MV-4-11 (cell line): ENCODE measurements at regions not wholly inside any gene's neighbourhood (a gene's known extent, or its start where the extent isn't known, plus 50 kb on each side); places are given as distances from the start of the nearest gene placed in this dataset.
"Not testable (repeated sequence)": the region's sequence is repeated elsewhere in the genome, so short reads cannot be mapped to it uniquely, and the experiment has no call there.

Source experiments
- DNase-seq: peaks from one replicate; lab custom pipeline; 2025; lab: John Stamatoyannopoulos, UW

DNA sequence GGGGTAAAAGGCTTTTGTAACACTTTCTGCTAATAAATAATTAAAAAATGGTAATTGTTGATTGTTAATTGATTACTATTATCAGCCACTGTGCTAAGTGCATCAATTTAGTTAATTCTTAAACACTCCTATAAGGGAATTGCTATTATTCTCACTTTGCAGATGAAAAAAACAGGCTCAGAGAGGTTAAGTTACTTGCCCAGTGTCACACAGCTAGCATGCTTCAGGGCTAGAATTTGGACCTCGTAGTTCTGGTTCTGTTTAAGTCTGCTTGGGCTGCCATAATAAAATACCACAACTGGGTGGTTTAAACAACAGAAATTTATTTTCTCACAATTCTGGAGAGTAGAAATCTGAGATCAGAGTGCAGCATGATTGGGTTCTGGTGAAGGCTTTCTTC lies 164.8 kb upstream of the TBX18 start:
- no peak for DNase-seq

DNA sequence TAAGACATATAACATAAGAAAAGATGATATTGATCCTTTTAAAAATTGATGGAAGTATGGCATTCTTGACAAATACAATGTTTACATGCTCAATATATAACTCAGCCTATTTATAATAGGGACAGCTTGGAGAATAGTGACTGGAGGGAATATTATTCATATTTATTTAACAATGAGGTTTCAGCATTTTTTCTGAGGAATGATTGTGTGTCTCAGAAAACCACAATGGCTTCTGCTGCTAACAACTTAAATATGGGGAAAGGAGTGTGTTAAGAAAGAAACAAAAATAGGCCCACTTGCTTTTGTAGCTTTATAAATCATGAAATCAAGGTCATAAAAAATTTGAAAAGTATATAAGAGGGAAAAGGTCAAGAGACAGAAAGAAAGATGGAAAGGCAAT lies 163.2 kb upstream of the TBX18 start:
- no peak for DNase-seq

DNA sequence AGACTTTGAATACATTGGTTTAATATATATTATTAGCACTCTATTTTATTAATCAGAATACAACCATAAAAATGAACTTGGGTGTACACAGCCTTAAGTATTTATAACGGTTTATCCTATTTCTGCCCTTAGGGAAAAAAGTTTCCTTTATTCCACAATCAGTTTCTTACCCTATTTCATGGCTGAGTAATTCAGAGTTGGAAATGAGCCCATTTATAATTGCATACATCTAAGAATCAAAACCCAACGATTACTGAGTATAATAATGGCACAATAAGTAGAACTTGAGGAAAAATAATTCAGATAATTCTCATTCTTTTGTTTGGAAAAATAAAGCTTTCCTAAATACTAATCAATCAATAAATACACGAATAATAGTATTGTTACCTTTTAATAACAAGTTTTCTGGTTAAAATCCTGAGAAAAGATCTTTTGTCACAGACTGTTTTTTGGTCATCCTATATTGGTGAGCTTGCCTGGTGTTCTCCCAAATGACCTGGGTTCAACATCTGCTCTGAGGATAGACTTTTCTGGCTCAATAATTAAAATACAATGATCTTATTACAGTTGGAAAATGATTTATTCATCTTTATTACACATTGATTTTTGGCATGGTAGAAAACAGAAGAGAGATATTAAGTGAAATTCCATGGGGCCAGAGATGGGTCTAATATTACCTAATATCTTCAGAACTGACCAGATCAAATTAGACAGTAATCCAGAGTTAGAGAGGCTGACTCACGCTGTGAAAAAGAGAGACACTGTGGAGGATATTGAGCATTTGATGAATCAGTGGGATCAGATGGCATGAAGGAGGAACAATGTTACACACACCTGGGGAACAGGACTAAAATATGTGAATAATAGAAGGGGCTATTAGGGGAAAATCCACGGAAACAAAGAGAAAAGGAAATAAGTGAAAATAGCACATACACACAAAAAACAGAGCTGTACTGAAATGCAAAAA lies 162.1 kb upstream of the TBX18 start:
- DNase-seq: no peak

DNA sequence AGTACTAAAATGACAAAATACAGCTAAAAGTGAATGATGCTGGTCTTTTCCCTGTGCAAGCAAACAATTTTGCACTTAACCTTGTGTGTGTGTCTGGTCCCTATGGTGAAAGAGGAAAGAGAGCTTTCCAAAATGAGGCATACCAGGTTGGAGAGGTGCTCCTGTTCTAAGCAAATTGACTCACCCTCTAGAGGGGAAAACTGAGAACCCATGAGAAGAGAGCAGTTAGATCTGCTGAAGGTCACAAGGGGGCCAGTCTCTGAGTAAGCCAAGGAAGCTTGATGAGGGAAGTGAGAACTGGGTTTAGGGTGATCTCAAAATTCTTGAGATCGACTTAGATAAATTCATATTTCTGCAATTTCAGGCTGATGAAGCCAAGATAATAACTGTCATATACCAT lies 157.5 kb upstream of the TBX18 start:
- no peak for DNase-seq

DNA sequence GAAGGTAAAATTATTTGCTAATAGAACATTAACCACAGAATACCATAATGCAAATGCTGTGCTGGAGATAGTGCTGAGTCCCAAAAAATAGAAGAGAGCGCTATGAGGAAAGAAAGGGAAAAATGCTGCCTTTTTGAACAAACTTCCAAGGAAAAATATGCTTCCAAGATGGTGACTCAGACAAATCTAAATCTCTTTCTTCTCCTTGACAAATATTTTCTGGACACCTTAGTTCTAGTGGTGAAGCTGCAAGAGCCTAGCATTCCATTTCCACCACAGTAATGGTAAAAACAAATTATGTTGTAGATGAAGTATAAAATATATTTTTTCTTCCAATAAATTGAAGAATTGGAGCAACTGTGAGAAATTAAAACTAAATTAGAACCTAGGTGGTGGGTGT lies 155.6 kb upstream of the TBX18 start:
- no peak for DNase-seq

DNA sequence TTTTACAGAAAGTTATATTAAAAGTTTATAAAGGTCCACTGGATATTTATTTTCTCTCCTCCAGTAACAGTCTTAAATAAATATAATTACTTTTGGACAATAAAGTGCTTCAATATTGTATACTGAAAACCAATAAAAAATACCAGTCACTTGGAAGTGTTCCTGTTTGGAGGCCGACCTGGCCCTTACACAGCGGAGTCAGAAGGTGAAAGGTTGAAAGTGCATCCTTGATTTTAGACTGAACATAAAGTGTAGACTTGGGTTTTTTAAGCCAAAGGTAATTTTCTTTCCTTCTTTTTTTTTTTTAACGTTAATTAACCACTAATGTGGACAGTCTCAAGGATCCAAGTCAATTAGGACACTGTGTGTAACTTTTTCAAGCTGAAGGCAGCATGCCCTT lies 152.3 kb upstream of the TBX18 start:
- no peak for DNase-seq

DNA sequence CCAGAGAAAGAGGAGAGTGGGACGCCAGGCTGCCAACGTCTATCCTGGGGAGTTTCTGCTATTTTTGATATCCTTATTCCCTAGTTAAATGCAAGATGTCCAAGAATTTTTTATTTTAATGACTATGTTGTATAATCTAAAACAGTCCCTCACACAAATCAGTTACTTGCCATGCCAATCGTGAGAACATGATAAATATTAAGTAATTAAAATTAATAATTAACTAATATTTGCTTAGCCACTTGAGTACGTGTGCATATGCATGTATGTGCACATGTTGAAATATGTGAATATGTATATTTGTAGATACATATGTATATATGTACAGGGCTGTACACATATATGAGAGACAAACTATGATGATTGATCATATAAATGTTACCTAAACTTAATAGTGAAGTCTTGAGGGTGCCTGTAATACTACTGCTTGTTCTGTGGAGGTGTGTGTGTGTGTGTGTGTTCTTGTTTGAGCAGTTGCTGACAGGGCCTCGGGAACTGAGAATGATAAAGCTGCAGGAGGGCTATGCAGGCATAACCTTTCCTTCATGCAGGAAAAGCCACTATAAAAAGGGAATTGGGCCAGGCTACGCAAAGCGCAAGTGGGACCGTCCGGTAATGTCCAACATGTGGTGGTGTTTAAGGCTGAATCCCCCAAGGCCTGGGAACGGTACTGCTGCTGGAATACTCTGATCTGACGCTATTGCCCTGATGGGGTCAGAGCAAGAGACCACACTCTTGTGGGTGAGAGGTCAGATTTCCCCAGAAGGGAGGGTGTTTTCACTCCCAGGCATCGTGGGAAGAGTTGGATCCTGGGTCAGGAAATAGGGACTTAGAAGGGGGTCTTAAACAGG lies 148.3 kb upstream of the TBX18 start:
- no peak for DNase-seq

DNA sequence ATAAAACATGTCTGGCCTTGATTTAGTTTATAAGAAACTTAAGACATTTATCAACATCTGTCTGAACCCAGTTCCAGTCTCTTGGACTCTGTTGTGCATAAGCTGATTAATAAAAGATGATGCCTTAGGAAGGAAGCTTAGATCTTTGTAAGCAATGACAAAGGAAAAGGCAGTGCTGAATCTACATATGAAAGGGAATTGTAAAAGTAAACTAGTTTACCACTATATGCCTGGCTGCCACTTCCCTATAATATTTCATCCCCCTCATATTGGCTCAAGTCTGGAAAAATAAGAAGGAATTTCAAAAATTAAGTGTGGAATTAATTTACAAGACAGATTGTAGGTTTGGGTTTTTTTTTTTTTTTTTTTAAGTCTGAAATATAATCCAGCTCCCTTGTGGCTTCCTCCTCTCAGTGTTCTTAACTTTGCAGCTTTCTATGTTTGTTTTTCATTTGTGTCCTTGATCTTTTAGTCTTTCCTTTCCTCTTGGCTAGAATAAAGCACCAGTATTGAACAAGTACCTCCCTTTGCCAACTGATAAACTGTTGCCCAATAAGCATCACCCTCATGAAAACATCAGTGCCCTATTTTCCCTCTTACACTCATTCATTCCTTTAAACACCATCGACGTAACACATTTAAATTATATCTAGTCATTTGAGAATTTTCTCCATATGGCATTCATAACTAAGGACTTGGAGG lies 146.7 kb upstream of the TBX18 start:
- no peak for DNase-seq

DNA sequence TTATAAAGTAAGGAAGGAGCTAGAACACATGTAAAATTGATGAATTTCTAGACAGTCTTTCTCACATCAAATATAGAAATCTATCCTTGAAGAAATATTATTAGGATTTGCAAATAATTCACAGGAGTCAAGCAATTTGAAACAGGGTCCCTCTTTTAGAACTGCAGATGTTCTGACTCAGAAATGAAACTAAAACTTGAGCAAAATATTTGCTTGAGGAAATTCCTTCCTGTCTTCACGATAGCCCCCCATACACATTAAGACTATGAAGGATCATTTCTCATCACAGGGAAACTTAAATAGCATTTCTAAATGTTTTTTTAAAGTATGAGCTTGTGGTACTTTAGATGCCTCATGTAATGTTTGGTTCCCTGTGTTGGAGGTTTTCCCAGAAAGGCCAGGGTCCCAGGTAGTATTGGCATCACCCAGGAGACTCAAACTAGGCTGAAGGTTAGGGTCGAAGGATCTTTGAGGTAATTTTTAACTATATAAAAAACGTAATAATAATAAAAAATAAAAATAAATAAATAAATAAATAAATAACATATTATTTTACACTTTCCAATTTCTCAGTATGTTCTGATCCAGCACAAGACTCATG lies 144.0 kb upstream of the TBX18 start:
- DNase-seq: no peak

DNA sequence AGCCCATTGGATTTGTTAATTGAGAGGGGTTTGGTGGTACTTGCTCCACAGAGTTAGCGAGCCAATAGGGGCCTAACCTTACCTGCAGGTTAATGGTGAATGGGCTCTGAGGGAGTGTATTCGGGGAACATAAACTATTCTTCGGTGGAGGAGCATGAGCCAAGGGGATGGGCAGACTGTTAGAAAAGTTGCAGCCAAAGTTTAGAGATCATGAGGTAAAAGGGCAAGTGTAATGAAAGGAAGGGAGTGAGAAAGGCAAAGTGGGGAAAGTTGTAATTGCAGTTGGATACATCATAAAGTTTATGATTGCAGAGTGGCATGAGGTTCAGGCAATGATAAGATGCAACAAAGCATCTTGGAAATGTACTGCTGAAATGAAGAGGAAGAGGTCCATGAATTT lies 142.1 kb upstream of the TBX18 start:
- DNase-seq: no peak

DNA sequence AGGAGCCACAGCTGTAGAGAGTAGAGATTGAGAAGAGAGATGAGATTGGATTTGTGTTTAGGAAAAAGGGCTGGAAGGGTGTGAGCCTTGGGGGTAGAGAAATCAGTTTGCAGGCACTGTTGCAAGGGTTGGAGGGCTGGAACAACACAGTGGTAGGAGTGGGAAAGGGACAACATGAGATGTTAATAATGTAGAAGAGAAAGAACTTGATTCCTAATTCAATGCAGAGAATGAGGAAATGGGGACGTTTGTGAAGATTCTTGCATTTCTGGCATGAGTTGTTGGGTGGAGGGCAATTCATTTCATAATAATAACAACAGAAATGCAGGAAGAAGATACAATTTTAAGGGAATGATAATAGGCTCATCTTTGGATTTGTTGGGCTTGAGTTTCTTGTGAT lies 141.4 kb upstream of the TBX18 start:
- DNase-seq: no peak

DNA sequence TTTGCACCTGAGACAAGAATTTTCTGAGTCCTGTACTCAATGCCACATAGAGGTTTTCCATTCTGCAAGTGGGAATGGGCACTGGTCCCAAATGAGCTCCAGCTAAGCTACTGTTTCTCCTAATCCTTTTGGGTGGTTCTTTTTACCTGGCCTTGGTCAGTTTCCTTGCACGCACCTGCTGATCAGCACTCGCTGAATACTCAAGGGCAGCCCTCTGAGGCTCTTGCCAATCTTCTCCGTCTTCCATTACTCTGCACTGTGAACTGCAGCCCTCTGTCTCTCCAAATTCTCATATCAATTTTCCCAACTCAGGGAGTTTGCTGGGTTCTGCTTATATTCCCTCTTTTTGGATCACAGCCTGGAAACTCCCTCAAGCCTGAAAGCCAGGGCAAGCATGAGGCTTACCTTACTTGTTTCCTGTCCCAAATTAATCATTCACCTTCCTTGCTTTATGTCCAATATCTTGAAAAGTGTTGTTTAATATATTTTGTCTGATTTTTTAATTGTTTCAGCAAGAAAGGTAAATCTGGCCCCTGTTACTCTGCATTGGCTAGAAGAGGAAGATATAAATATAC lies 138.0 kb upstream of the TBX18 start:
- no peak for DNase-seq

DNA sequence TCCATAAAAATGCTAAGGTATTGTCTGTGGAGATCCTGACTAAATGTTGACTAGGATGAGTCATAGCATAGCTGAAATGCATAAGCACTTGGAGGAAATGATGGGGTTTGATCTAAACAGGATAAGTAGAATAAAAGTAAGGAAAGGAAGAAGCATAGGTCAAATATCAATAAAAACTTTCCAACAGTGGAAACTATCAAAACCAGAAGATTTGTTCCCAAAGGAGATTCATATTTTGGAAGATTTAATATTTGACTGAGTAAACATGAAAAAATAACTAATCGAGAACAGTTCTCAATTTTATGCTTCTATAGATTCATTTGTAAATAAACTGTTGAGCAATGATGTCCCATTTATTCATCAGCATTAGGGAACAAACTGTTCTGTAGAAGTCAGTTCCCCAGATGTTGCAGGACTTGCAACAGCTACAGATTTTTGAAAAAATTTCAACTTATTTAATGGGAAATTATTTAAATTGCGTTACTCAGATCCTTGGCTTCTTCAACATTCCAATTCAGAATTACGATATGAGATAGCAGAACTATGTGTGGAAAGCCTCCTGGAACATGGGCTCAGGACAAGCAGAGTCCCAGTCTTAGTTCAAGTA lies 133.7 kb upstream of the TBX18 start:
- no peak for DNase-seq

DNA sequence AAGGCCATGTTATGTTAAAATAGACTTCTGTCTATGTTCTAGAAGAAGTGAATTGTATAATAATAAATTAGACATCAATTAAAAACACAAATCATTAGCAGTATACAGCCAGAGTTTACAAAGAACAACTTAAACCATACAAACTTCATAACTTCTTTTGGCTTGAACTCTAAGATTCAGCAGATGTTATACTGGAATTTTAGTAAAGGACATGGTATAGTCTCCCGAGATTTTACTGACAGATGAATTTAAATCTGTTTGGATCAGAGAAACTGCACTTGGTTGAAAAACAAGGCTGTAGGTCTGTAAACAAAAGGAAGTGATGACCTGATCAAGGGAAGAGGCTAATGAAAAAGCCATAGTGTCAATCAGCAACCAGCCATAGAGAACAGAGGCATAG lies 132.6 kb upstream of the TBX18 start:
- no peak for DNase-seq

DNA sequence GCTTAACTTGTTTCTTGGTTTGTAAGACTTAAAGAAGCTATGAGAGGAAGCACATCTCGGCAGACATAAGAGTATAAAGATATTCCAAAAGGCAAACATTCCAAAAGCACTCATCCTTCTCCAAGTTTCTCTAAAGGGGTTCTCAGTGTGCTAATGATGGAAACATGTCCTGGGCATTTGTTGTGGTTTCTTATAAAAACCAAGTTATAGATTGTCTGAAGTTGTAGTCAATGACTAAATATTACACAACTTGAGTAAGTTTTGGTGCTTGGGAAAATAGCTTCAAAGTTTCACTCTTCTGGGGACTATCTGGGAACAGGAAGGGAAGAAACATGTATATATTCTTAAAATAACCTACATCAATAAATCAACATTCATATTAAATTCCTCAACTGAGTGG lies 128.3 kb upstream of the TBX18 start:
- no peak for DNase-seq

DNA sequence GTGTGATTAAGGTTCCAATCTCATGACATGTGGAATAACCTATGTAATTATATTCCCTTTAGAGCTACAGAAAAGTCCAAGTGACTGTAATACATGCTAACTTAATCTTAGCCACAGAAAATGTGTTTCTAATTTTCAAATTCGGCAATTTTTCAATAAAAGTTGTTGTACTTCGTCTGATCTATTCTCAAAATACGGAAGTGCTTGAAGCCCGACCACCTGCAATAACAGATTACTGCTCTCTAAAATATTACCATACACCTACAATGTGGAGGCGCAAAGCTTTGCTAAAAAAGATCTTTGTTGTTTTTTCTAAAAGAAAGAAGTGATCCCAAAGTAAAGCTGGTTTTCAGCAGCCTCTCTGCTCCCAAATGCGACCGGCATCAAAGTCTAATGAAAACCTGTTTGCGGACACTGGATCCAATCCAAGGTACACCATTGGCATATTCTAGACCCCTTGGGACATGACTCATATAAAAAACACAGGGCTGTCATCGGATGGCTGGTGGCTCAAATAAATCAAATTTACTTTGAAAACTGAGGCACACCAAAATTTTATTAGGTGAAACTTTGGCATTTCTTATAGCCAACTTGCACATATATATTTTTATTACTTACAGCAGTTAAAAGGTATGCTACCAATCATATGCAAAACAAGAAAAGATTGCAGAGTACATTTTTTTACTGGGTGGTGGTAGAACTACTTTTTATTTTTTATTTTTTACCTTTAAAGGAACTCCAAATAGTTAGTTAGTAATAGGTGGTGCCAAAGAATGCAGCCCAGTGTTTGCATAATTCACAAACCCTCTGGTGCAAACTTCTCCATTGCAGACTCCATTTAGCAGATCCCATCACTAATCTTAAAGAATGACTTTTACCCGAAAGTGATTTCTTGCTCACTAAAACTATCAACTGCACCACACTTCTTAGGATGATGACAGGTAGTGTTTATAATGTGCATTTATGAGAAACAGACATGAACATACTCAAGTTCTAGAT lies 118.7 kb upstream of the TBX18 start:
- no peak for DNase-seq

DNA sequence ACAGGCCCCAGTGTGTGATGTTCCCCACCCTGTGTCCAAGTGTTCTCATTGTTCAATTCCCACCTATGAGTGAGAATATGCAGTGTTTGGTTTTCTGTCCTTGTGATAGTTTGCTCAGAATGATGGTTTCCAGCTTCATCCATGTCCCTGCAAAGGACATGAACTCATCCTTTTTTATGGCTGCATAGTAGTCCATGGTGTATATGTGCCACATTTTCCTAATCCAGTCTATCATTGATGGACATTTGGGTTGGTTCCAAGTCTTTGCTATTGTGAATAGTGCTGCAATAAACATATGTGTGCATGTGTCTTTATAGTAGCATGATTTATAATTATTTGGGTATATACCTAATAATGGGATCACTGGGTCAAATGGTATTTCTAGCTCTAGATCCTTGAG lies 115.0 kb upstream of the TBX18 start:
- not testable (repeated sequence) for DNase-seq

DNA sequence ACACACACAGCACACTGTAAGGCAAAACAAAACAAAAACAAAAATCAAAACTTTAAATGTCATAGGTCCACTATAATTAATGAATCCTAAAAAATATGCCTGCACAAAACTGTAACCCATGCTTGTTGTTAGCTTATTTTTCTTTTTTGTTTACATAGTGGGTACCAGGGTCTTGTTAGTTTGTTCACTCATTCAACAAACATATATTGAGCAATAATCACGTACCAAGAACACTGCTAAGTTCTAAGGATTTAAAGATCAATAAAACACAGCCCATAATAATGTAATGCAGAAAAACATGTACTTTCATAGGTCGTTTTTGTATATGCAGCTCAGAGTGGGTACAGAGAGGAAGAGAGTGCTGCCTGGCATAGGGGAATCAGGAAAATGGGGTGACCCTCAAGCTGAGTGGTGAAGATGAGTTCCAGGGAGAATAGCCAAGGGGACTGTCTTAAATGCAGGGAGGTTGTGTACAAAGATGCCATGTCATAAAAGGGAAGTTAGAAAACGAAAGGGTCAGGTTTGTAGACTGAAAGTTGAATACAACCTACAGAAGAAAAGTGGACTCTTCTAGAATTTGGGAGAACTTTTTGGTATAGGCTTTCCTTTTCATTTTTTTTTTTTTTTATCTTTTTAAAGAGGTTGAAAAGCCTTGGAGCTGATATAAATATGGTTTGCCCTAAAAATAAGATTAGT lies 113.3 kb upstream of the TBX18 start:
- DNase-seq: no peak

DNA sequence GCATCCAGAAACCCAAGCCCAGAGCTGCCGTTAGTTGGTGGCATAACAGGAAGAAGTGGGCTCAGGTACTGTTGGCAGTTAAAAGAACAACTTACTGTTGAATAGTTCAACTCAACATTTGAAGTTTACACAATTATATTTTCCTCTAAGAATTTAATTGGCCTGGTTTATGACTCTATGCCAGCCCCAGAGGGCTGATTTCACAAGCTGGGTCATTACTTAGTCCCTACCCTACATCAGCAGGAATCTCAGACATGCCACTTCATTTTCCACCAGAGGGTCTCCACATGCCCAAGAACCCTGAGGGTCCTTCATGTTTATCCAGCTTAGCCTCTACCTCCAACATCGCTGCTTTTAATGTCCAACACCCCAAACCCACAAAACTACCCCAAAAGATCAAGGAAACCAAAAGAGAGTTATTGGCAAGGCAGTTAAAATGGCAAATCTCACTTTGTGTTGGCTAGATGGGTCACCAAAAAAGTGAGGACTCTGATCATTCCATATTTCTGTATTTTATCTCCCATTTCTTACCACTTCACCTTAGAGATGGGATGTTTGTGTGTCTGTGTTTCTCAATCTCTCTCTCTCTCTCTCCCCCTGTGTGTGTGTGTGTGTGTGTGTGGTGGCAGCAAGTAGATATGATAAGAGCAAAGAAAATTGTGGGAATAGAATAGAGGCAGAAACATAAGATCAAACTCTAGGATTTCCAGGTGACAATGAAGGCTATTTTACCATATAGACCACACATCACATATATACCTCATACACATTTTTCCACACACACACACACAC lies 112.5 kb upstream of the TBX18 start:
- DNase-seq: no peak
